ENCODE measurements at regions not wholly inside any gene's neighbourhood (a gene's known extent, or its start where the extent isn't known, plus 50 kb on each side); places are given as distances from the start of the nearest gene placed in this dataset.
"Not testable (repeated sequence)": the region's sequence is repeated elsewhere in the genome, so short reads cannot be mapped to it uniquely, and the experiment has no call there.

DNA sequence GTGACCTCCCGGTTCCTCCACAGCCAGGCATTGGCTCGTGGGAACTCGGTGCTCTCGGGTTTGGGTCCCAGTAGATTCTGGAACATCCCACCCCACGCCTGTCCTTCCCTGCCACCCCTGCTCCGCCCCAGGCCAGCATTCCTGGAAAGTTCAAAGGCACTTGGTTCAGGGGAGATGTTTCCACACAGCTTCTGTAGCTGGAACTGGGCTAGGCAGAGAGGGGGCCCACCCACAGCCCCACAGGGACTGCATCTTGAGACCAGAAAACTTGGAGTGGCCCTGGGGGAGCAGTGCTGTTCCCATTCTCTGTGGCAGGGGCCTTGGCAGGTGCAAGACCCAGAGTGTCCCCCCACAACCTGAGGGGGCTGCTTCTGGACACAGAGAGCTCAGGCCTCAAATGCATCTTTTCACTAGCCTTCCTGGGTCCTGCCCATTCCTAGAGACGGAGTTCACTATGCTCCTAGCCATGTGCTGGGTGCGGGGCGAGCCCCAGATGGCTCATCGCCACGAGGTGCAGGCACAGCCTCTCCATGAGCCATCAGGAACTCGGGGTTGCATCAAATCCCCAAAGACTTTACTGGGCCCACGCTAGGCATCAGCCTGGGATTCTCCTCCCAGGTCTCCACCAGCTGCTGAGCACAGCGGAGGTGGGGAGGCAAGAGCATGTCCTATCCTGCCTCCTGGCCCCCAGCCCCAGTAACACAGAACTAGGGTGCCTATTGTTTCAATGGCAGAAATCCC, 68.7 kb downstream of the ZFP36L2 start:
- Mint-ChIP-seq H3K4me1 (ENCODE audit: low read depth) (peaks cover 43% of the 10 kb centered on the region), H3K9me3 (no peaks in the 10 kb centered on the region), H3K27me3 (ENCODE audit: low read depth) (no peaks in the 10 kb centered on the region), H3K27ac (peak overlapping the region; percentile 100), H3K36me3 (ENCODE audit: low read depth) (peaks cover 6% of the 10 kb centered on the region), H3K4me3 (no peak overlapping the region)

DNA sequence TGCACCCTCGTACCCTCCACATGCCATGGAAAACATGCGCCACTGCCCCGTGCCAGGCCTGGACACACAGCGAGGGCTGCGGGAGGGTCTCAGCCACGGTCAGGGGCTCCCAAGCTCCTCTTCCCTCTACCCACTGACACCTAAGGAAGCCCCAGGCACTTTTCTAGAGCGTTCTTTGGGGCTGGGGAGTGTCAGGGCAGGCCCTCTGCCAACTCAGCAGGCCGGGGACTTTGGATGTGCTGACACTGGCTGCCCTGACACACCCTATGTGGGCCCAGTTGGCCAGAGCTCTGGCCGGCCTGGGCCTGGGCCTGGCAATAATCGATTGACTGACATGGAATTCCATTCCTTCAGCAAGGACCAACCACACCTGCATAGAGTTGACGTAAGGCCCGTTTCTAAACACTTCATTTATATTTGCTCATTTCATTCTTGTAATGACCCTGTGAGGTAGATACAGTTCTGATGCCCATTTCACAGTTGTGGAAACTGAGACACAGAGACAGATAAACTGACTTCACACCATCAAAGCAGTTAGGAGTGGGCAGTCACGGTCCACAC, 70.5 kb downstream of the ZFP36L2 start:
- H3K4me3 Mint-ChIP-seq: no peak overlapping the region
- H3K27ac Mint-ChIP-seq: no peak overlapping the region
- peaks cover 47% of the 10 kb centered on the region for H3K4me1 Mint-ChIP-seq (ENCODE audit: low read depth)
- H3K27me3 Mint-ChIP-seq (ENCODE audit: low read depth): peaks cover 4% of the 10 kb centered on the region
- no peaks in the 10 kb centered on the region for H3K9me3 Mint-ChIP-seq
- peaks cover 6% of the 10 kb centered on the region for H3K36me3 Mint-ChIP-seq (ENCODE audit: low read depth)

DNA sequence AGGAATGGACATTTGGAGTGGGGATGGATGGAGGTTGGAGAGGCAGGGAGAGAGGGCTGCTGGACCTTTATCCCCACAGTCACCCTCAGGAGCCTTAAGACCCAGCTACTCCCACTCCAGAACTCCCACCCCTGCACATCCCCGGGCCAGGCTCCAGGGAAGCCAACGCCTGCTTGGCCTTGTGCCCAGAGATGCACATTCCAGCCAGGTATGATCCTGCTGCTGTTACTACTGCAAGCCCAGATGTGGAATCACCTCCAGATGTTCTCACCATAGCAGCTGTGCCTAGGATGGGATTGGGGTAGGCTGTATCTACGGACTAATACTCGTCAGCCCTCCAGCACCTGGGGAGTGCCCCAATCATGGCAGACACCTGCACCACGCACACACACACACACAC, 71.7 kb downstream of the ZFP36L2 start:
- H3K9me3 Mint-ChIP-seq: no peaks in the 10 kb centered on the region
- peaks cover 7% of the 10 kb centered on the region for H3K36me3 Mint-ChIP-seq (ENCODE audit: low read depth)
- H3K4me1 Mint-ChIP-seq (ENCODE audit: low read depth): peaks cover 45% of the 10 kb centered on the region
- peaks cover 4% of the 10 kb centered on the region for H3K27me3 Mint-ChIP-seq (ENCODE audit: low read depth)
- peak overlapping the region; percentile 45 for H3K27ac Mint-ChIP-seq
- no peak overlapping the region for H3K4me3 Mint-ChIP-seq

DNA sequence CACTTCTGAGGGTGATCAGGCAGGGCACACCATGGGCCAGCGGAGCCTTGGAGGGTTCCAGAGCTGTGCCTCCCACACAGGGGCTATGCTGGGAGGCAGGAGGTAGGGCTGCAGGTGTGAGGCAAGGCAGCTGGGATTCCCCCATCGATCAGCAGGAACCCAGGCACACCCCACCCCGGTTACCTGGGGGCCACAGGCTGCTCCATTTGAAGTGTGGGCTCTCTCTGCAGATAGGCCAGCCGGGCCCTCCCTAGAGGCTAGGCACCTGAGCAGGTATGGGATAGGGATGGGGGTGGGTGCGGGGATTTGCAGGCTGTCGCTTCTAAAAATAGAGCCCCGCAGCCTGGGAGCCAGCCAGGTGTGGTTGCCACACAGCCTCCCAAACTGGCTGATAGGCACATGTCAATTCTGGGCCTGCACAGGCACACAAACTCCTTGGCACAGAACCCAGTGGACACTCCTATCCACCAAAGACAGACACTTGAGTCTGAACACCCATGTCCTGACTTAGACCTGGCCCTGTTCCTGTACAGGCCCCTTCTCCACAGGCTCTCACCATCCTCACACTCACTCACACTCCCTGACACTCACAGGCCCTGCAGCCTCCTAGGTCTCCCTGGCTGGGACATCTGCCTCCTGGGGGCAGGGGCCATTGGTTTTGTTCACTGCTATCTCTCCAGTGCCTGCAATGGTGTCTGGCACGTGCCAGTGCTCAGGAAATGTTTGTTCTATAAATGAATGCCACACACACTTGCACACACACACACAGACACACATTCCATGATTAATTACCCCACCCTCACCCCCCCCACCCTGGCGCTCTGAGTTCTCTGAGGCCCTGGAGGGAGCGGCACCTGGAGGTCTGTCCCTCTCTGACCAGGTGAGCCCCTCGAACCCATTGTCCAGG, 73.4 kb downstream of the ZFP36L2 start:
- peaks cover 7% of the 10 kb centered on the region for H3K36me3 Mint-ChIP-seq (ENCODE audit: low read depth)
- H3K27ac Mint-ChIP-seq: peak overlapping the region; percentile 50
- H3K4me3 Mint-ChIP-seq: no peak overlapping the region
- no peaks in the 10 kb centered on the region for H3K9me3 Mint-ChIP-seq
- peaks cover 4% of the 10 kb centered on the region for H3K27me3 Mint-ChIP-seq (ENCODE audit: low read depth)
- H3K4me1 Mint-ChIP-seq (ENCODE audit: low read depth): peaks cover 40% of the 10 kb centered on the region

DNA sequence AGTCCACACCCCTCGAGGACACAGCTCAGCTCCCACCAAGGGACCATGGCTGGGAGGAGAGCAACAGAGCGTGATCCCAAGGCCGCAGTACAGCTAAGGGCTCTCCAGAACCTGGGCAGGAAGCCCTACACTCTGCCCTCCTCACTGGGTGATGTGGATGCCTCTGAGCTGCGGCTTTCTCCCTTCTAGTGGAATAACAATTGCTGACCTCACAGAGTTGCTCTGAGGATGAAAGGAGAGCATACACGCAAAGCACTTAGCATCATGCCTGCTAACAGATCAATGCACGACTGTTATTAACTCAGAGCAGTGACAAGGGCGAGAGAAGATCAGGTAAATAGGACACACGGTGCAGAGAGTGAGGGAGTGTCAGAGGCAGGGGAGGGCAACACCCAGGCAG, 74.2 kb downstream of the ZFP36L2 start:
- H3K36me3 Mint-ChIP-seq (ENCODE audit: low read depth): peaks cover 7% of the 10 kb centered on the region
- H3K27ac Mint-ChIP-seq: peak overlapping the region; percentile 50

DNA sequence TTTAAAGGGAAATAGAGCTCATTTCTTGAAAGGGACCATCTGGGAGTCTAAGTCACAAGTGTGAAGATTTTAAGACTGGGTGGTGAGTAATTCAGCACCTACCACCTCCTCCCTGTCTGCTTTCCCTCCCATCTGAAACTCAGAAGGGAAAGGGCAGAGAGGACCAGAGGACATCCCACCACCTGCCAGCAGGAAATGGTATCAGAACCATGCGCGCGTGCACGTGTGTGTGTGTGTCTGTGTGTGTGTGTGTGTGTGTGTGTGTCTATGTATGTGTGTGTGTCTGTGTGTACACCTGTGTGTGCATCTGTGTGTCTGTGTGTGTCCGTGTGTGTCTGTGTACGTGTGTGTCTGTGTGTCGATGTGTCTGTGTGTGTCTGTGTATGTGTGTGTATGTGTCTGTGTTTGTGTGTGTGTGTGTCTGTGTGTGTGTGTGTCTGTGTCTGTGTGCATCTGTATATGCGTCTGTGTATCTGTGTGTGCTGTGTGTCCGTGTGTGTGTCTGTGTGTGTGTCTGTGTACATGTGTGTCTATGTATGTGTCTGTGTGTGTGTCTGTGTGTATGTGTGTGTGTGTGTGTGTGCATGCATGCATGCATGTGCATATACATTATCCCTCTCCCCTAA, 76.8 kb downstream of the ZFP36L2 start:
- Mint-ChIP-seq H3K27me3 (ENCODE audit: low read depth) (peaks cover 4% of the 10 kb centered on the region), H3K4me3 (peak overlapping the region; percentile 63), H3K4me1 (ENCODE audit: low read depth) (peaks cover 42% of the 10 kb centered on the region), H3K9me3 (no peaks in the 10 kb centered on the region), H3K27ac (peak overlapping the region; percentile 72), H3K36me3 (ENCODE audit: low read depth) (peaks cover 3% of the 10 kb centered on the region)

More for the DNA sequence above, 74.2 kb downstream of the ZFP36L2 start:
- Mint-ChIP-seq H3K9me3 (no peaks in the 10 kb centered on the region), H3K4me3 (no peak overlapping the region), H3K4me1 (ENCODE audit: low read depth) (peaks cover 41% of the 10 kb centered on the region), H3K27me3 (ENCODE audit: low read depth) (peaks cover 4% of the 10 kb centered on the region)

DNA sequence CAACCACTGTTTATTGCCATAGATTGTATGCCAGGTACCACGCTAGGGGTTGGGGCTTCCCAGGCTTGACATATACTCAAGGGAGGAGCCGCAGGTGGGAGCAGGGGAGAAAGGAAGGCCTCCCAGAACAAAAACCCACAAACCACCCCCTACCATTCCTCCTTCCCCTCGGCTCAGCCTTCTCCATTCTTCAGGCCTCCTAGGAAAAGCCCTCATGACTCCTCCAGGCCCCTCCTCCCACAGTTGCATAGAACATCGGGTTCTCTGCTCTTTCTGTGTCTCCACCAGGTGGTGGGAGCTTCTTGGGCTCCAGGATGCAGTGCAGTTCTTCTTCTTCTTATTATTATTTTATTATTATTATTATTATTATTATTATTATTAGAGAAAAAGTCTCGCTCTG, 80.3 kb downstream of the ZFP36L2 start:
- H3K27ac Mint-ChIP-seq: no peak overlapping the region
- H3K4me1 Mint-ChIP-seq (ENCODE audit: low read depth): peaks cover 36% of the 10 kb centered on the region
- H3K27me3 Mint-ChIP-seq (ENCODE audit: low read depth): no peaks in the 10 kb centered on the region
- no peaks in the 10 kb centered on the region for H3K9me3 Mint-ChIP-seq
- no peak overlapping the region for H3K4me3 Mint-ChIP-seq
- peaks cover 8% of the 10 kb centered on the region for H3K36me3 Mint-ChIP-seq (ENCODE audit: low read depth)

DNA sequence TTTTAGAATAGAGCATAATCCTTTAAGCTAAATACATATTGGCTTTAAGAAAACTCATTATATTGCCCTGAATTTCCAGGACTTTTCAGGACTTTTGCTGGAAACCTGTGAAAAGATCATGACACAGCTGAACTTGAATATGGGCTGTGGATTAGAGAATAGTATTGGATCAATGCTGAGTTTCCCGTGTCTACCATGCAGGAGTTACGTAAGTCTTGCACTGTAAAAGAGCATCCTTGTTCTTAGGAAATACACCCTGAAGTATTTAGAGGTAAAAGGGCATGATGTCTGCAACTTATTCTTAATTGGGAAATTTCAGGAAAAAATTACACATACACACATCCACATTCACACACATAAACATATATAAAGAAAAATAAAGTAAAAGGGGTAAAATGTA, 82.1 kb downstream of the ZFP36L2 start:
- Mint-ChIP-seq H3K4me3 (no peak overlapping the region), H3K27me3 (ENCODE audit: low read depth) (no peaks in the 10 kb centered on the region), H3K9me3 (no peaks in the 10 kb centered on the region), H3K4me1 (ENCODE audit: low read depth) (peaks cover 38% of the 10 kb centered on the region), H3K36me3 (ENCODE audit: low read depth) (peaks cover 8% of the 10 kb centered on the region), H3K27ac (peak overlapping the region; percentile 62)

DNA sequence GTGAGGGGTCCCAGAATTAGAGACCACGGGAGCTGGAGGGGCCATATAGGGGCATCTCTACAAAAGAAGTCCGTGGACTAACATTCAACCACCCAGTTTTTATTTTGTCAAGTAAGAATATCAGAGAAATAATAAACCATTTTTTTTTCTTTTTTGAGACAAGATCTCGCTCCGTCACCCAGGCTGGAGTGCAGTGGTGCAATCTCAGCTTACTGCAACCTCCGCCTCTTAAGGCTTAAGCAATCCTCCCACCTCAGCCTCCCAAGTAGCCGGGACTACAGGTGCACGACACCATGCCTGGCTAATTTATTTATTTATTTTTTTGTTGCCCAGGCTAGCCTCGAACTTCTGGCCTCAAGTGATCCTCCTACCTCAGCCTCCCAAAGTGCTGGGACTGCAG, 82.7 kb downstream of the ZFP36L2 start:
- Mint-ChIP-seq H3K27me3 (ENCODE audit: low read depth) (no peaks in the 10 kb centered on the region), H3K9me3 (no peaks in the 10 kb centered on the region), H3K27ac (peak overlapping the region; percentile 62), H3K4me3 (no peak overlapping the region), H3K4me1 (ENCODE audit: low read depth) (peaks cover 35% of the 10 kb centered on the region), H3K36me3 (ENCODE audit: low read depth) (peaks cover 9% of the 10 kb centered on the region)

DNA sequence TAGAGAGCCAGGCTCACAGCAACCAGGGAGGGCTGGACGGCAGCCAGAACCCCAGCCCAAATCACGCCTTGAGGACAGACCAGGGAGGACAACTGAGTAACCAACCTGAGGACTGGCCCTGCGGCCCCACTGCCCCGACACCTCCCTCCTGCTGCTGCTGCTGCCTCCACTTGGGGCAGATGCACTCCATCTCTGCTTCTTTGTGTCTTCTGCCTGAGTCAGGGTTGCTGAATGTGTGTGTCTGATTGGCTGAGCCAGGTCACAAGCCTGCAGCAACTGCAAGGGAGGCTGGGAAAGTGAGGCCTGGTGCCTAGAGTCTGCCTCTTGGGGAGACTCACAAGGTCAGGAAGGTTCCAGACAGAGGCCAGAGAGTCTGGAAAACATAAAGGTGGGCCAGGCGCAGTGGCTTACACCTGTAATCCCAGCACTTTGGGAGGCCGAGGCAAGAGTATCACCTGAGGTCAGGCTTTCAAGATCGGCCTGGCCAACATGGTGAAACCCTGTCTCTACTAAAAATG, 83.4 kb downstream of the ZFP36L2 start:
- H3K27ac Mint-ChIP-seq: peak overlapping the region; percentile 67
- H3K36me3 Mint-ChIP-seq (ENCODE audit: low read depth): peaks cover 12% of the 10 kb centered on the region
- H3K27me3 Mint-ChIP-seq (ENCODE audit: low read depth): no peaks in the 10 kb centered on the region
- H3K9me3 Mint-ChIP-seq: no peaks in the 10 kb centered on the region
- H3K4me1 Mint-ChIP-seq (ENCODE audit: low read depth): peaks cover 41% of the 10 kb centered on the region
- peak overlapping the region; percentile 83 for H3K4me3 Mint-ChIP-seq

DNA sequence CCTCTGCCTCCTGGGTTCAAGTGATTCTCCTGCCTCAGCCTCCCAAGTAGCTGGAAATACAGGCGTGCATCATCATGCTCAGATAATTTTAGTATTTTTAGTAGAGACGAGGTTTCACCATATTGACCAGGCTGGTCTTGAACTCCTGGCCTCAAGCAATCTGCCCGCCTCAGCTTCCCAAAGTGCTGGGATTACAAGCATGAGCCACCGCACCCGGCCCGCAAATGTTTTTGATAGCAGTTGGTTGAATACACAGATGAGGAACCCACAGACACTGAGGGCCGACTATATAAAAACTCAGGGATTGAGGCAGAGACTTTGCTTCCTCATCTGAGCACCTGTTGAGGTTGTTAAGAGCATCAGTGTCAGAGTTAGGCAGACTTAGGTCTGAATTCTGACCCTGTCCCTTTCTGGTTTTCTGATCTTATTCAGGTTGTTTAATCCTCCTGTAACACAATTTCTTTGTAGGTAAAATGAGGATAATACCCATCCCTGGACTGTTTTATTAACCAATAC, 84.7 kb downstream of the ZFP36L2 start:
- peaks cover 48% of the 10 kb centered on the region for H3K4me1 Mint-ChIP-seq (ENCODE audit: low read depth)

DNA sequence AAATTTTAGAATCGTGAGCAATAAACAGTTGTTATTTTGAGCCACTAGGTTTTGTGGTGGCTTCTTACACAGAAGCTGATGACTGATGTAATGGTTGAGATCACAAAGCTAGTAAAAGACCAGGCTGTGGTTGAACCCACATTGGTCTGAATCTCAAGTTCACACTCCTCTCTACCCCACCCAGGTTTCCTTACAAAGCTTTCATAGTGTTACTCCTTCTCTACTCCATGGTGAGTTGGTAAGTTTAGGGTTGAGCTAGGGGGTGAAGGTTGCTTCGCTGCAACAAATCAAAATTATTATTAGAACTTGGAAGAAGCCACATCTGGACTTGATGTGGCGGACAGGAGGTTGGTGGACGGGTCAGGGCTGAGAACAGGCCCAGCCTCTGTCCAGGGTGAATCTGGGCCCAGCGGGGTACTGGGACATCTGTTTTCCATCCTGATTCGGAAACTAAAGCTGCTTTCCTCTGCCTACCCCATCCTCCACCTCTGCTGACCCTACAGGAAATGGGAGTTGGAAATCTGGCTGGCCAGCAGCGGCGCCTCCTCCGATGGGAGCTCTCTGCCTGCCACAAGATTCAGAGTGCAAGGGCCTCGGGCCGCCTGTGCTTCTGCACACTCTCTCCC, 86.3 kb downstream of the ZFP36L2 start:
- Mint-ChIP-seq H3K4me1 (ENCODE audit: low read depth) (peaks cover 59% of the 10 kb centered on the region), H3K27ac (peak overlapping the region; percentile 85), H3K9me3 (no peaks in the 10 kb centered on the region), H3K36me3 (ENCODE audit: low read depth) (peaks cover 14% of the 10 kb centered on the region), H3K27me3 (ENCODE audit: low read depth) (no peaks in the 10 kb centered on the region), H3K4me3 (peak overlapping the region; percentile 66)

More for the DNA sequence above, 84.7 kb downstream of the ZFP36L2 start:
- Mint-ChIP-seq H3K4me3 (peak overlapping the region; percentile 62), H3K36me3 (ENCODE audit: low read depth) (peaks cover 14% of the 10 kb centered on the region)
- H3K27ac Mint-ChIP-seq; H3K9me3 Mint-ChIP-seq; H3K27me3 Mint-ChIP-seq (ENCODE audit: low read depth): not testable (repeated sequence)

DNA sequence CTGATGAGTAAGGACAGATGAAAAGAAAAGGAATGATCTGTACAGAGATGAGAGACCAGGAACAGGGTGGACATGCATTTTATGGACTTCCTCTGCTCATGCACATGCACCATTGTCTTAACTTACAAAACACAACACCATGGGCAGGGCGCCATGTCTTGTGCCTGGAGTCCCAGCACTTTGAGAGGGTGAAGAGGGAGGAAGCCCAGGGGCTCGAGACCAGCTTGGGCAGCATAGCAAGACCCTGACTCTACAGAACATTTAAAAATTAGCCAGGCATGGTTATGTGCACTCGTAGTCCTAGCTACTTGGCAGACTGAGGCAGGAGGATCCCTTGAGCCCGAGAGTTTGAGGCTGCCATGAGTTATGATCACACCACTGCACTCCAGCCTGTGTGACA, 86.9 kb downstream of the ZFP36L2 start:
- Mint-ChIP-seq H3K27ac (peak overlapping the region; percentile 85), H3K9me3 (no peaks in the 10 kb centered on the region)

More for the DNA sequence above, 86.9 kb downstream of the ZFP36L2 start:
- peak overlapping the region; percentile 66 for H3K4me3 Mint-ChIP-seq
- no peaks in the 10 kb centered on the region for H3K27me3 Mint-ChIP-seq (ENCODE audit: low read depth)
- peaks cover 59% of the 10 kb centered on the region for H3K4me1 Mint-ChIP-seq (ENCODE audit: low read depth)
- peaks cover 14% of the 10 kb centered on the region for H3K36me3 Mint-ChIP-seq (ENCODE audit: low read depth)

Data from T-helper 1 cell treated with Interleukin-12 subunit alpha and Interleukin-12 subunit beta and Interleukin-4 antibody, amounts not matched to agents 30 μg/mL and 1 μg/mL, for 36 hours (primary cell).